ENCODE measurements at regions not wholly inside any gene's neighbourhood (a gene's known extent, or its start where the extent isn't known, plus 50 kb on each side); places are given as distances from the start of the nearest gene placed in this dataset.

- in situ Hi-C loops (cut with HindIII; ENCODE audit: low sequenced_read_pairs), result no loop called here
- TF ChIP-seq, protein P1, sequence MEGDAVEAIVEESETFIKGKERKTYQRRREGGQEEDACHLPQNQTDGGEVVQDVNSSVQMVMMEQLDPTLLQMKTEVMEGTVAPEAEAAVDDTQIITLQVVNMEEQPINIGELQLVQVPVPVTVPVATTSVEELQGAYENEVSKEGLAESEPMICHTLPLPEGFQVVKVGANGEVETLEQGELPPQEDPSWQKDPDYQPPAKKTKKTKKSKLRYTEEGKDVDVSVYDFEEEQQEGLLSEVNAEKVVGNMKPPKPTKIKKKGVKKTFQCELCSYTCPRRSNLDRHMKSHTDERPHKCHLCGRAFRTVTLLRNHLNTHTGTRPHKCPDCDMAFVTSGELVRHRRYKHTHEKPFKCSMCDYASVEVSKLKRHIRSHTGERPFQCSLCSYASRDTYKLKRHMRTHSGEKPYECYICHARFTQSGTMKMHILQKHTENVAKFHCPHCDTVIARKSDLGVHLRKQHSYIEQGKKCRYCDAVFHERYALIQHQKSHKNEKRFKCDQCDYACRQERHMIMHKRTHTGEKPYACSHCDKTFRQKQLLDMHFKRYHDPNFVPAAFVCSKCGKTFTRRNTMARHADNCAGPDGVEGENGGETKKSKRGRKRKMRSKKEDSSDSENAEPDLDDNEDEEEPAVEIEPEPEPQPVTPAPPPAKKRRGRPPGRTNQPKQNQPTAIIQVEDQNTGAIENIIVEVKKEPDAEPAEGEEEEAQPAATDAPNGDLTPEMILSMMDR (IDR thresholded peaks at IDR 0.05; ENCODE audit: low read depth, low read length), result no peak
- DNase-seq (ENCODE audit: low read depth, low spot score), result no peak
Measured at GRCh38 chr7:51660516-51660915, 343.9 kb upstream of the COBL start.

DNA sequence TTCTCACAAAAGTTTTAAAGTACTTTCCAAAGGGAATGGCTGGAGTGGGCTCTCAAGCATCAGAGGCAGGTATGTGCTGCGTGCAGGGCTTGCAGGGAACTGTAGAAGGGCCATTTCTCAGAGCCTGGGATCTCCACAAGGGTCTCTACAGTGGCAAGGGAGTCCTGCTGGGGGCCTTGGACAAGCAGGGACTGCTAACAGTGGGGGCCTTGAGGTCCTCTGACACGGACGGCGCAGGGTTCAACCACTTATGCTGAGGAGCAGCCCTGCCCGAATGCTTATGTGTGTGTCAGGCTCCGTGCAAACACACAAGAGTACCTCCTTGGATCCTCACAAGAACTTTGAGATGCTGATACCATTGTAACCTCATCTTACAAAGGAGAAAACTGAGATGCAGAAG, 342.1 kb upstream of the COBL start:
- no peak for DNase-seq (ENCODE audit: low read depth, low spot score)
- in situ Hi-C loops (cut with HindIII; ENCODE audit: low sequenced_read_pairs), result no loop called here
- TF ChIP-seq, protein P1 (IDR thresholded peaks at IDR 0.05; ENCODE audit: low read depth, low read length), result no peak
- H3K4me3 ChIP-seq (ENCODE audit: low read depth, low read length), result no peak overlapping the region

More at GRCh38 chr7:51660516-51660915, 343.9 kb upstream of the COBL start:
- no peak overlapping the region for H3K4me3 ChIP-seq (ENCODE audit: low read depth, low read length)

- H3K4me3 ChIP-seq (ENCODE audit: low read depth, low read length), result no peak overlapping the region
- peak; percentile 75 for DNase-seq (ENCODE audit: low read depth, low spot score)
- in situ Hi-C loops (cut with HindIII; ENCODE audit: low sequenced_read_pairs), result no loop called here
- TF ChIP-seq, protein P1 (IDR thresholded peaks at IDR 0.05; ENCODE audit: low read depth, low read length), result no peak
Measured at GRCh38 chr7:51647931-51648351, 331.3 kb upstream of the COBL start.

- no peak overlapping the region for H3K4me3 ChIP-seq (ENCODE audit: low read depth, low read length)
- DNase-seq (ENCODE audit: low read depth, low spot score), result no peak
- TF ChIP-seq, protein P1 (IDR thresholded peaks at IDR 0.05; ENCODE audit: low read depth, low read length), result no peak
- in situ Hi-C loops (cut with HindIII; ENCODE audit: low sequenced_read_pairs), result no loop called here
Measured at GRCh38 chr7:51647486-51647885, 330.9 kb upstream of the COBL start.

- TF ChIP-seq, protein P1 (IDR thresholded peaks at IDR 0.05; ENCODE audit: low read depth, low read length), result no peak
- no peak for DNase-seq (ENCODE audit: low read depth, low spot score)
- in situ Hi-C loops (cut with HindIII; ENCODE audit: low sequenced_read_pairs), result no loop called here
- H3K4me3 ChIP-seq (ENCODE audit: low read depth, low read length), result no peak overlapping the region
Measured at GRCh38 chr7:51645702-51646298, 329.2 kb upstream of the COBL start.

GRCh38 chr7:51645255-51645654, 328.6 kb upstream of the COBL start:
- H3K4me3 ChIP-seq (ENCODE audit: low read depth, low read length), result no peak overlapping the region
- TF ChIP-seq, protein P1 (IDR thresholded peaks at IDR 0.05; ENCODE audit: low read depth, low read length), result no peak
- in situ Hi-C loops (cut with HindIII; ENCODE audit: low sequenced_read_pairs), result no loop called here
- DNase-seq (ENCODE audit: low read depth, low spot score), result peak; percentile 42
